ENCODE measurements at regions not wholly inside any gene's neighbourhood (a gene's known extent, or its start where the extent isn't known, plus 50 kb on each side); places are given as distances from the start of the nearest gene placed in this dataset.

DNA sequence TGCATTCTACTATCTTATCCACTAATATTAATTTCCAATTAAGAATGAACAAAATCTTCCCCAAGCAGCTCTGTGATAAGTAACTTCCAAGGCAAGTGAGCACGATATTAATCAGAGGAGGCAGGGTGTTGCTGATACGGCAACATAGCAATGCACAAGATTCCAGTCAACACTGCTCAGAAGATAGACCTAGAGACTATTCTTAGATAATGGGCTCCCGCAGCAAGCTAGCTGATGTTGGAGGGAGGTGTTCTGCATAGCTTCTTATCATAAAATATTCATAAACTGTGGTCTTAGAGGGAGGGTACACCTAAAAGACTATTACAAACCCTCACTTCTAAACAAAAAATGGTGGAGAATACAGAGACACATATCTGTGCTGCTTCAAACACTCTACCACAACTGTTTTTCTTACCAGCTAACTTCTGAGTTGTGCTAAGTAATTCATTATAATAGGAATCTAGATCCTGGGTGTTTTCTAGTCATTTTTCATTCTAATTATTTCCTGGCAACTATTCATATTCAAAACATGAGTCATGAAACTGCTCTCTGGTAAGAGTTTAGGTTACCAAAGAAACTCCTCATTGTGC, 382.0 kb upstream of the SOX14 start:
- no peak for DNase-seq (ENCODE audit: low read depth)
- TF ChIP-seq, protein P1, sequence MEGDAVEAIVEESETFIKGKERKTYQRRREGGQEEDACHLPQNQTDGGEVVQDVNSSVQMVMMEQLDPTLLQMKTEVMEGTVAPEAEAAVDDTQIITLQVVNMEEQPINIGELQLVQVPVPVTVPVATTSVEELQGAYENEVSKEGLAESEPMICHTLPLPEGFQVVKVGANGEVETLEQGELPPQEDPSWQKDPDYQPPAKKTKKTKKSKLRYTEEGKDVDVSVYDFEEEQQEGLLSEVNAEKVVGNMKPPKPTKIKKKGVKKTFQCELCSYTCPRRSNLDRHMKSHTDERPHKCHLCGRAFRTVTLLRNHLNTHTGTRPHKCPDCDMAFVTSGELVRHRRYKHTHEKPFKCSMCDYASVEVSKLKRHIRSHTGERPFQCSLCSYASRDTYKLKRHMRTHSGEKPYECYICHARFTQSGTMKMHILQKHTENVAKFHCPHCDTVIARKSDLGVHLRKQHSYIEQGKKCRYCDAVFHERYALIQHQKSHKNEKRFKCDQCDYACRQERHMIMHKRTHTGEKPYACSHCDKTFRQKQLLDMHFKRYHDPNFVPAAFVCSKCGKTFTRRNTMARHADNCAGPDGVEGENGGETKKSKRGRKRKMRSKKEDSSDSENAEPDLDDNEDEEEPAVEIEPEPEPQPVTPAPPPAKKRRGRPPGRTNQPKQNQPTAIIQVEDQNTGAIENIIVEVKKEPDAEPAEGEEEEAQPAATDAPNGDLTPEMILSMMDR (conservative IDR thresholded peaks at IDR 0.05; ENCODE audit: low read depth, low read length), result no peak
- H3K4me3 ChIP-seq (ENCODE audit: low read length), result no peak overlapping the region

DNA sequence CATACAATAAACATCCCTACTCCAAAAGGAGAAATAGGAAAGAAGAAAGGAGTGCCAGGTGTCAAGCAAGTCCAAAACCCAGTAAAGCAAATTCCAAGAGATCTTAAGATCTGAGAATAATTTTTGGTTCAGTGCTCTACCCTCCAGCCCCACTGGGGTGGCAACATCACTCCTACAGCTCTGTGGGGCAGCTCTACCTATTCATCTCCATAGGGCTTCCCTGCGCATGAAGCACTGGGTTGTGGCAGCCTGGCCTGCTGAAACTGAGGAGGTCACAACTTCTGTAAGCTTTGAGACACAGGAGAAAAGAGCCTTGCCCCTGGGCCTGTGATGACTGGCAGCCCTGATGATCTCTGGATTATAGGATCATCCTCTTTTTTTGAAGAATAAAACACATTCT, 378.2 kb upstream of the SOX14 start:
- H3K4me3 ChIP-seq (ENCODE audit: low read length), result no peak overlapping the region
- no peak for DNase-seq (ENCODE audit: low read depth)
- TF ChIP-seq, protein P1 (conservative IDR thresholded peaks at IDR 0.05; ENCODE audit: low read depth, low read length), result no peak

DNA sequence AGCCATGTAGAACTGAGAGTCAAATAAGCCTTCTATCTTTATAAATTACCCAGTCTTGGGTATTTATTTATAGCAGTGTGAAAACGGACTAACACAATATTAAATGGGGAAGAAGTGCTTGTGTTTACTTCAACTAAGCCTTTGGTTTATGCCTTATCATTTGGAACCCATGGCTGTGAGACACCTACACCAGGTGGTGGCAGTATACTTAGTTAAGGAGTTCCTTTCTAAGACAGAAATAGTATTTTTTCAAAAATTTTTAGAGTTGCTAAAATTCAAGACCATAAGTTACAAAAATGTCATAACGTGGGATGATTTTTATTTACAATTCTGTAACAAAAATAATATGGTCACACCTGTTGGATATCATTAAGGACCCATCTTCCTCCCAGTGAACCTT, 354.5 kb upstream of the SOX14 start:
- DNase-seq (ENCODE audit: low read depth), result no peak
- no peak overlapping the region for H3K4me3 ChIP-seq (ENCODE audit: low read length)
- TF ChIP-seq, protein P1 (conservative IDR thresholded peaks at IDR 0.05; ENCODE audit: low read depth, low read length), result no peak

DNA sequence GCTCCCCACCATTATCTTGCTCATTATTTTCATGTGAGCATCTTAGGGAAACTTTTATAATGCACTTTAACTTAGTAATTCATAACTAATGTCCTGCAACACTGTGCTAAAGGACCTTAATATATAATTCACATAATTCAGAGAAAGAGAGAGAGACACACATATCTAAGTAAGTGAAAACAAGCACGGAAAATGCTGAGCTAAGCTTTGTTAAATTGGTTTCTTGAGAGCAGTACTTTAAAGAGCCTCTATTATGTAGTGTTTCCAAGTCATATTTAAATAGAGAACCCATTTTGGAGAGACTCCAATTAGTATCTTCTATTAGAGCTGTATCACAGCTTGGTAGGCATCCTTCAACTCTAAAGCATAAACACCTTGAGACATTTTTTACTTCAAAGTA, 354.1 kb upstream of the SOX14 start:
- TF ChIP-seq, protein P1 (conservative IDR thresholded peaks at IDR 0.05; ENCODE audit: low read depth, low read length), result no peak

DNA sequence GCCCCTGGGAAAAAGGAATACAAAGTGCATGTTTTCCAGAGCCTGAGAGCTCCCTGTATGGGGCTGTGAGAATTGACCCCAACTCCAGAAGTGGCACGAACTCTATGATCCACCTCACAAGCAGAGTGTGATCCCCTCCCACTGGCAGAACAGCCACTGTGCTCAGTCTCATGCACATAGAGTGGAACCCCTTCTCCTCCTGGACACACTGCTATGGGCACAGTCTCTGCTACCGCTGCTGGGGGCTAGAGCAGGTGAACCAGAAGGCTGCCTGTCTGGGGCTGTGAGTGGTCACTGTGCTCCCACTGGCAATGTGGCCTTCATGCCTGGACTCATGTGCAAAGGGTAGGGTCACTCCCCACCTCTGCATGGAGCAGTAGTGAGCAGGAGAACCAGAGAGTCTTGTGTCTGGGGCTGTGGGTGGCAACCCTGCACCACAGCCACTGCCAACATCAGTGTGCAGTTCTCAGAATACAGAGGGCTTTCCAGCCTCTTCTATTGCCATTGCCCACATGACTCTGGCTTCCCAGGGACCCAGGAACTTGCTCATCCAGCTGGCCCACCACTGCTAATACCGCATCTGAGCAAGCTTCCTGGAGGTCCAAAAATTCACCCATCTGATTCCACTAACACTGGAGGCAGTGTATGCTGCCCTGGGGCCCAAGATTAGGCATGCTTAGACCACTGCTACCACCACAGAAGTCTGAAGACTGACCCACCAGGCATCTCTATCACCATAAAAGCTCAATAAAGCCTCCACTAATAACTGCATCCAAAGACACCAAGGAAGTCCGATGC, 343.7 kb upstream of the SOX14 start:
- DNase-seq (ENCODE audit: low read depth), result no peak
- TF ChIP-seq, protein P1 (conservative IDR thresholded peaks at IDR 0.05; ENCODE audit: low read depth, low read length), result no peak
- H3K4me3 ChIP-seq (ENCODE audit: low read length), result no peak overlapping the region

More for the DNA sequence above, 354.1 kb upstream of the SOX14 start:
- no peak overlapping the region for H3K4me3 ChIP-seq (ENCODE audit: low read length)
- no peak for DNase-seq (ENCODE audit: low read depth)

DNA sequence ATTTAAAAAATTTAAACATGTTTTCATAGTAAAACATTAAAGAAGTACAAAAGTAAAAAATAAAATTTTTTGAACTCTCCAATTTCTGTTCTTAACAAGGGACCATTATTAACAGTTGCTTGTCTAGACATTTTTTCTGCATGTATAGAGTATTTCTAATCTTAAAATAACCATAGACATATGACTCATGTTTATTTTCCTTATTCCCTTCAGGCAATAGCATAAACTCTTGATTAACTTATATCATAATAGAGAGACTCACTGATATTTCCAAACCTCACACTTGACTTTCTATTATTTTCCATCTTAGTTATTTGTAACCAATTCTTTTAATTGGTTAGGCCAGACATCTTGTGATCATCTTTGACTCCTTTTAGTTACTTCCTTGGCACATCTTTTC, 325.6 kb upstream of the SOX14 start:
- H3K4me3 ChIP-seq (ENCODE audit: low read length), result no peak overlapping the region
- DNase-seq (ENCODE audit: low read depth), result no peak
- TF ChIP-seq, protein P1 (conservative IDR thresholded peaks at IDR 0.05; ENCODE audit: low read depth, low read length), result no peak

DNA sequence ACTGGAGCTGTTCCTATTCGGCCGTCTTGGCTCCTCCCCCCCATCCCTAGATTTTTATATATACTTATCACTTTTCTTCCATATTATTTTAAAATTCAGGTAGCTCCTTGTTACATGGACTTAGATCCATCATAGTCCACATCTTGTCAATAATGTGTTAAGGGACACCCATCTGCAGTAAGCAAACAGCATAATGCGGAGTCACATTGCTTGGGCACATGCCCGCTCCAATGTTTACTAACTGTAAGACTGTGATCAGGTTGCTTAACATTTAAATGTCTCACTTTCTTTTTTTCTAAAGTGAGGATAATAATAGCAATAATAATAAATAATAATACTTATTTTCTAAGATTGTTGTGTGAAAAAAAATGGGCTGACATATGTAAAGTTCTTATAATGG, 303.2 kb upstream of the SOX14 start:
- TF ChIP-seq, protein P1 (conservative IDR thresholded peaks at IDR 0.05; ENCODE audit: low read depth, low read length), result no peak

More for the DNA sequence above, 303.2 kb upstream of the SOX14 start:
- H3K4me3 ChIP-seq (ENCODE audit: low read length), result no peak overlapping the region
- DNase-seq (ENCODE audit: low read depth), result no peak

Data from retinal pigment epithelial cell (primary cell).